Natural killer cell treated with Interleukin-12 subunit alpha and Interleukin-12 subunit beta and Interleukin-15 and Interleukin-18, amount 100 ng/mL, for 72 hours (primary cell): ENCODE measurements at regions not wholly inside any gene's neighbourhood (a gene's known extent, or its start where the extent isn't known, plus 50 kb on each side); places are given as distances from the start of the nearest gene placed in this dataset.
"Not testable (repeated sequence)": the region's sequence is repeated elsewhere in the genome, so short reads cannot be mapped to it uniquely, and the experiment has no call there.

Experiments used
- ATAC-seq, 2 donors: fragments of 150-1000 bp; cut with Tn5 transposase in 1 of 2; sonication (Bioruptor Pico), chemical (Tn5 transposase) in 1 of 2; 2 replicates each; pipeline ENCODE4 v1.10.0; 2021
- DNase-seq: peaks from one replicate; pipeline ENCODE4 v3.0.0; 2022; ENCODE audit warnings: low spot score
- H3K27ac Mint-ChIP-seq, 2 donors: 1 replicate in 1 of 2; 2 replicates in 1 of 2; pipeline ENCODE4 v1.8.0; 2022; ENCODE audit warnings: mixed read lengths in 2 of 2, mild to moderate bottlenecking in 1 of 2, moderate library complexity in 1 of 2
- H3K27me3 Mint-ChIP-seq, 2 donors: 1 replicate in 1 of 2; 2 replicates in 1 of 2; pipeline ENCODE4 v1.8.0; 2022; ENCODE audit warnings: mixed read lengths in 2 of 2
- H3K36me3 Mint-ChIP-seq: one replicate; pipeline ENCODE4 v1.8.0; 2022; ENCODE audit warnings: mixed read lengths
- H3K4me1 Mint-ChIP-seq, 2 donors: 1 replicate in 1 of 2; 2 replicates in 1 of 2; pipeline ENCODE4 v1.8.0; 2022; ENCODE audit warnings: low read depth in 2 of 2, mixed read lengths in 2 of 2, mild to moderate bottlenecking in 1 of 2
- H3K4me3 Mint-ChIP-seq: one replicate; pipeline ENCODE4 v1.8.0; 2022; ENCODE audit warnings: mixed read lengths
- H3K9me3 Mint-ChIP-seq: 2 replicates; pipeline ENCODE4 v1.8.0; 2022; ENCODE audit warnings: mixed read lengths

GRCh38 chr1:177648138-177648537 lies 321.7 kb downstream of the SEC16B start:
- no peak for ATAC-seq
- Mint-ChIP-seq H3K4me3 (no peak overlapping the region), H3K27ac (no peak overlapping the region), H3K27me3 (no peaks in the 10 kb centered on the region), H3K9me3 (peaks cover 25% of the 10 kb centered on the region), H3K4me1 (no peaks in the 10 kb centered on the region), H3K36me3 (no peaks in the 10 kb centered on the region)
- no peak for DNase-seq

GRCh38 chr1:177646757-177647730 lies 322.8 kb downstream of the SEC16B start:
- Mint-ChIP-seq H3K4me3 (no peak overlapping the region), H3K9me3 (peaks cover 25% of the 10 kb centered on the region), H3K36me3 (no peaks in the 10 kb centered on the region), H3K4me1 (no peaks in the 10 kb centered on the region), H3K27ac (no peak overlapping the region), H3K27me3 (no peaks in the 10 kb centered on the region)
- ATAC-seq (no peak), DNase-seq (no peak)

GRCh38 chr1:177645491-177646190 lies 324.2 kb downstream of the SEC16B start:
- Mint-ChIP-seq H3K4me3 (no peak overlapping the region), H3K36me3 (no peaks in the 10 kb centered on the region), H3K4me1 (no peaks in the 10 kb centered on the region), H3K27ac (no peak overlapping the region), H3K9me3 (peaks cover 23% of the 10 kb centered on the region), H3K27me3 (no peaks in the 10 kb centered on the region)
- no peak for ATAC-seq
- DNase-seq, result no peak

GRCh38 chr1:177640687-177641086 lies 329.2 kb downstream of the SEC16B start:
- Mint-ChIP-seq H3K4me3 (no peak overlapping the region), H3K4me1 (no peaks in the 10 kb centered on the region), H3K27me3 (no peaks in the 10 kb centered on the region), H3K9me3 (peaks cover 13% of the 10 kb centered on the region), H3K27ac (no peak overlapping the region), H3K36me3 (no peaks in the 10 kb centered on the region)
- ATAC-seq (no peak), DNase-seq (no peak)

GRCh38 chr1:177634151-177634550 lies 335.7 kb downstream of the SEC16B start:
- not testable (repeated sequence) for ATAC-seq, H3K27me3 Mint-ChIP-seq, H3K4me1 Mint-ChIP-seq, H3K36me3 Mint-ChIP-seq, H3K4me3 Mint-ChIP-seq, H3K9me3 Mint-ChIP-seq, DNase-seq, H3K27ac Mint-ChIP-seq

- DNase-seq (no peak), ATAC-seq (no peak)
- H3K4me3 Mint-ChIP-seq, result no peak overlapping the region
- no peak overlapping the region for H3K27ac Mint-ChIP-seq
- H3K36me3 Mint-ChIP-seq, result no peaks in the 10 kb centered on the region
- H3K9me3 Mint-ChIP-seq, result peaks cover 8% of the 10 kb centered on the region
- no peaks in the 10 kb centered on the region for H3K27me3 Mint-ChIP-seq
- no peaks in the 10 kb centered on the region for H3K4me1 Mint-ChIP-seq
These were observed 336.8 kb downstream of the SEC16B start for GRCh38 chr1:177632923-177633615.

GRCh38 chr1:177631770-177632169 lies 338.1 kb downstream of the SEC16B start:
- ATAC-seq (no peak), DNase-seq (no peak)
- Mint-ChIP-seq H3K9me3 (peaks cover 11% of the 10 kb centered on the region), H3K27me3 (no peaks in the 10 kb centered on the region), H3K27ac (no peak overlapping the region), H3K36me3 (no peaks in the 10 kb centered on the region), H3K4me3 (no peak overlapping the region), H3K4me1 (no peaks in the 10 kb centered on the region)

- Mint-ChIP-seq H3K9me3 (peaks cover 14% of the 10 kb centered on the region), H3K36me3 (no peaks in the 10 kb centered on the region), H3K27me3 (no peaks in the 10 kb centered on the region), H3K27ac (no peak overlapping the region), H3K4me1 (no peaks in the 10 kb centered on the region), H3K4me3 (no peak overlapping the region)
- ATAC-seq (no peak), DNase-seq (no peak)
These were observed 340.3 kb downstream of the SEC16B start for GRCh38 chr1:177629526-177629925.

GRCh38 chr1:177627148-177627910 lies 342.5 kb downstream of the SEC16B start:
- no peak for DNase-seq
- H3K27me3 Mint-ChIP-seq, result no peaks in the 10 kb centered on the region
- H3K27ac Mint-ChIP-seq, result no peak overlapping the region
- no peak for ATAC-seq
- peaks cover 20% of the 10 kb centered on the region for H3K9me3 Mint-ChIP-seq
- H3K4me3 Mint-ChIP-seq, result no peak overlapping the region
- no peaks in the 10 kb centered on the region for H3K4me1 Mint-ChIP-seq
- no peaks in the 10 kb centered on the region for H3K36me3 Mint-ChIP-seq

GRCh38 chr1:177620636-177621190 lies 349.1 kb downstream of the SEC16B start:
- H3K9me3 Mint-ChIP-seq, result peaks cover 11% of the 10 kb centered on the region
- no peaks in the 10 kb centered on the region for H3K4me1 Mint-ChIP-seq
- H3K4me3 Mint-ChIP-seq, result no peak overlapping the region
- H3K27ac Mint-ChIP-seq, result no peak overlapping the region
- no peak for ATAC-seq
- no peaks in the 10 kb centered on the region for H3K36me3 Mint-ChIP-seq
- DNase-seq, result no peak
- H3K27me3 Mint-ChIP-seq, result no peaks in the 10 kb centered on the region

GRCh38 chr1:177615251-177615650 lies 354.6 kb downstream of the SEC16B start:
- ATAC-seq (no peak), DNase-seq (no peak)
- H3K4me3 Mint-ChIP-seq, result no peak overlapping the region
- no peaks in the 10 kb centered on the region for H3K4me1 Mint-ChIP-seq
- peaks cover 13% of the 10 kb centered on the region for H3K9me3 Mint-ChIP-seq
- no peaks in the 10 kb centered on the region for H3K27me3 Mint-ChIP-seq
- no peak overlapping the region for H3K27ac Mint-ChIP-seq
- H3K36me3 Mint-ChIP-seq, result no peaks in the 10 kb centered on the region

- H3K27me3 Mint-ChIP-seq, result no peaks in the 10 kb centered on the region
- DNase-seq (no peak), ATAC-seq (no peak)
- no peak overlapping the region for H3K4me3 Mint-ChIP-seq
- no peak overlapping the region for H3K27ac Mint-ChIP-seq
- H3K9me3 Mint-ChIP-seq, result peaks cover 11% of the 10 kb centered on the region
- H3K36me3 Mint-ChIP-seq, result no peaks in the 10 kb centered on the region
- H3K4me1 Mint-ChIP-seq, result no peaks in the 10 kb centered on the region
These were observed 358.5 kb downstream of the SEC16B start for GRCh38 chr1:177611402-177611801.

GRCh38 chr1:177609953-177610352 lies 359.9 kb downstream of the SEC16B start:
- Mint-ChIP-seq H3K36me3 (peaks cover 2% of the 10 kb centered on the region), H3K9me3 (peaks cover 12% of the 10 kb centered on the region), H3K4me3 (no peak overlapping the region), H3K27ac (no peak overlapping the region), H3K4me1 (no peaks in the 10 kb centered on the region), H3K27me3 (no peaks in the 10 kb centered on the region)
- ATAC-seq (no peak), DNase-seq (no peak)
